DMS 273 treated with DMSO at 0.1 percent for 48 hours (cell line): ENCODE measurements at regions not wholly inside any gene's neighbourhood (a gene's known extent, or its start where the extent isn't known, plus 50 kb on each side); places are given as distances from the start of the nearest gene placed in this dataset.

ENCODE experiments used
- DNase-seq: peaks from one replicate; lab custom pipeline; 2025; lab: John Stamatoyannopoulos, UW

DNA sequence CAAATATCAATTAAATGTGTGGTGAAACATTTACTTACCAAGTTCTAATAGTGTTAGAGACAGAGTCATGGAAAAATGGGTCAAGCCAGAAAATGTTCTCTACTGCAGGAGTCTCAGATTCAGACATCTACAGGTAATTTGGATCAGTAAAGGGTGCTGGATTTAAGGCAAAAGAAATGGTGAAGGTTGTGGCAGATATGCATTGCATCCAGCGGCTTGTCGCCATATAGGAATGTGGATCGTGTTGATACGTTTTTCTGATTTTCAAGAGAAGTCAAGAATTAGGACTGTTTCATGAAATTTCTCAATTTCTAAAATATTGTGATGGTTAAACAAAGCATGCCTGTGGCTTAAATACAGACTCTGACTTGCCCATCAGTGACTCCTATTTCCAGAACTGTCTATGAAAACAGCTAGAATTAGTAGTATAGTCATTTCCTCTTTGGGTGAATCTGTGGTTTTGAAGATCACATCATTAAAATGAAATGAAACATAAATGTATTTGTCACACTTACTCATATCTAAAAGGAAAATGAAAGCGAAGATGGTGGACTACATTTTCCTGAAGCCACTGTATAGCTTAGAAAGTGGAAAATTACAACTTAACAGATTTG lies 110.1 kb upstream of the VEGFC start:
- DNase-seq, result no peak

DNA sequence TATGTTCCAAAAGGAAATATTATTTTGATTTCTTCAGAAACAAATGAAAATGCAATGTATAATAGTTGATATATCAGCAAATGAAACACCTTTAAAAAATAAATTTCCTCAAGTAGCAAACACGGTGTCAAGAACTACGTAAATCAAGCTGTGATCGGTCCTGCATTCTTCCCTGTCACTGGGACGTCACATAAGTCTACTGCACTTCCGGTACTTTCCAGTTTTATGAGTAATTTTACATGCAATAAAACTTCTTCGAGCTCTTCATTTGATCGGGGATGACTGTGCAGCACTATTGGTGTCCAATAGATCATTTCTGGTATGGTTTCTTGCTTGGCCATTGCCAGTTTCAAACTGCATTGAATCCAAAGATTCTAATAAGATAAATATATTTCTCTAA lies 114.0 kb upstream of the VEGFC start:
- no peak for DNase-seq

DNA sequence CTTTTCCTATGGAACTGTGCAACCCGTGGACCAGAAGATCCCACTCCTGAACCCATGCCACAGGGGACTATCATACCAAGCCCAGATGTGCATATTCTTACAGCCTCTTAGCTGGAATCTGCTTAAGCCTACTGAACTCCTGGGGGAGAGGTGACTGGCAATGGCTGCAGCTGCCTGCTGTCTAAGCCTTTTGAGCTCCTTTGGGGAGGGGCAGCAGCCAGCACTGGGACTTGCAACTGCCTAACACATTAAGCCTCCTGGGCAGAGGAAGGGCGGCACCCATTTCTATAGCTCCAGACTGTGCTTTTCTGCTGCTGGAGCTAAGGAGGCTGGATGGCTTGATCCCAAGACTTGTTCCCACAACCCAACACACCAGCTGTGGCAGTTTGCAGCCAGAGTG lies 117.9 kb upstream of the VEGFC start:
- DNase-seq, result no peak

DNA sequence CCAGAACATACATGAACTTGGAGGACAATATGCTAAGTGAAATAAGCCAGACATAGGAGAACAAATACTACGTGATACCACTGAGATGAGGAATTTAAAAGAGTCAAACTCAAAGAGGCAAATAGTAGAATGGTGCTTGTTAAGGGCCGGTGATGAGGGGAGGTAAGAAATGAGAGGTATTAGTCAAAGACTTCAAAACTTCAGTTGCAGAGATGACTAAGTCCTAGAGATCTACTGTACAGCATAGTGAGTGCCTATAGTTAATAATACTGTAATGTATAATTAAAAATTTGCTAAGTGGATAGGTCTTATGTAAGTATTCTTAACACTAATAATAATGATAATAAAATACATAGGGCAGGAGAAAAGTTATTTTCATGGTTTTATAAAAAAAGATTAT lies 126.9 kb upstream of the VEGFC start:
- no peak for DNase-seq

DNA sequence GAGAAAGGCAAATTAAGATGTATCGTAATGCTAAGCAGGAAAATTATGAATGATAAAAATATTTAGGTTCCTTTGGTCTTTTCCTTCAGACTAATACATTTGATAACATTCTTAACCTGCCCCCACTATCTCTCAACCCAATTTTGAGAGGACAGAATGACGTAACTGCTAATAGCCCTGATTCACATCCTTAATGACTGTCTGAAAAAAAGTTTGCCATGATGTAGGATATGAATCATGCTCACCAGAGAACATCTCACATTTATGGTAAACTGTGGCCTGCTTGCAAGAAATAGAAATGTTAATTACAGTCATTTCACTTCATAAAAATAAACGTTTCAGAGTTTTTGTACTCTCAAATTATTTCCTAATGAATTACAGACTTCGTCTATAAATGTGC lies 128.0 kb upstream of the VEGFC start:
- DNase-seq, result no peak

GRCh38 chr4:176921256-176921655 lies 128.5 kb upstream of the VEGFC start:
- no peak for DNase-seq

DNA sequence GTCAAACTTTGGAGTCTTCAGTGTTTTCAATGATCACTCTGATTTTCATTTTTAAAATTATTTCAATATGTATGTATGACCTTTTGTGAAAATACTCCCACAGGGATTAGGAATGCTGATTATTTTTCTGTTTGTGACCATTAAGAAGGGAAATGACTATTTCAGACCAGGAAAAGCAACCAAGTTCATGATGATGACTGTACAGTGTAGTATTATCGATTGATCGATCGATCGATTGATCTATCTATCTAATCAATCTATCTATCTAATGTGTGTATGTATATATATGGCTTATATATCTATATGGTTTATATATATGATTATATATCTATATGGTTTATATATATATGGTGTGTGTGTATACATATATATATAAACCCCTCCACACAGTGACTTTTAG lies 131.5 kb upstream of the VEGFC start:
- no peak for DNase-seq

DNA sequence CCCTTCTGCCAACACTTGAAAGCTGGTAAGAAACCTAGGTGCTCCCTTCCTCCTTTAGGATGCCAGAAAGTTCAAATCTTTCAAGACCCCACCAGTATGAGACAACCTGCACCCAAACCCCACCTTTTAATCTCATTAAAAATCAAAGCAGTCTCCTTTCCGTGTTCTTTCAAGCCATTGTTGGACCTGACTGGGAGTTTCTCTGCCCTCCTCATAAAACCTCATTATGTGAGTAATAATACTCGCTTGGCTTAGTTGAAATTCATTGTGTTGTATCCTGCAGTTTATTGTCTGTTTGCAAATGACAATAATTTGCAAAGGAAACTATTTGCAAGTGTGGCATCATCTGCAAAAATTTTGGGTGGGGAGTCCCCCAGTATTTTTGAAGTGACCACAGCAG lies 133.2 kb upstream of the VEGFC start:
- DNase-seq, result no peak

DNA sequence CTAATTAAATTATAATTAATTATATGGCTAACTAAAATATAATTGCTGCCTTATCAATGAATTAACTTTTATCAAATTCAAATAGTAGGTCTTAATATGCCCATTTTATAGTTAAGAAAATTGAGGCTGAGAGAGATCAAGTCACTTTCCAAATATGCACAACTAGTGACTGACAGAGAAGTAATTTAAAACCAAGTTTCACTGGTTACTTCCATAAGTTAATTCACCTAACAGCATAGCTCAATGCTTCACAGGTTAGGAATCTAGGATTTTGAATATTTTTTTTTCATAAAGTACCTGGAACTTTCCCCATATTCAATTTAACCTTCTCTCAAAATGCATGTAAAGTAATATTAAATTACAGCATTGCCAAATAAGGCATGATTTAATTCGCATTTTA lies 134.4 kb upstream of the VEGFC start:
- DNase-seq, result no peak

DNA sequence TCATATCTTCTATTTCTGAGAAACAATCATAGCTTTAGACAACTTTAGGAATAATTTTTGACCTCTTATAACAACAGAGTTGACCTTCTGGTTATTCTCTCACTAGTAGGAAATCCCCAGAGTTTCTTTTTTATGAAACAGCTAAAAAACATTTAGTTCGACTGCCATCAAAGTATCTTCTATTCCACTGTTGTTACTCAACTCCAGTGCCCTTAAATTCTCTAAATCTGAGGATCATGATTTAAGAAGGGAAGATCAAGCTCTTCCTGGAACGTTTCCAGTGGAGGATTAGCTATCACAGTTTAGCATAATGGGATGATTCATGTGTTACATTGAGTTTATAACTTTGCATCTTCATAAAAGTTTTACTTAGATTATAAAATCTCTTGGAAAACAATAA lies 134.9 kb upstream of the VEGFC start:
- DNase-seq, result no peak

GRCh38 chr4:176939445-176939844 lies 146.7 kb upstream of the VEGFC start:
- no peak for DNase-seq

GRCh38 chr4:176945334-176945733 lies 152.6 kb upstream of the VEGFC start:
- no peak for DNase-seq

GRCh38 chr4:176949029-176949428 lies 156.3 kb upstream of the VEGFC start:
- DNase-seq, result no peak

DNA sequence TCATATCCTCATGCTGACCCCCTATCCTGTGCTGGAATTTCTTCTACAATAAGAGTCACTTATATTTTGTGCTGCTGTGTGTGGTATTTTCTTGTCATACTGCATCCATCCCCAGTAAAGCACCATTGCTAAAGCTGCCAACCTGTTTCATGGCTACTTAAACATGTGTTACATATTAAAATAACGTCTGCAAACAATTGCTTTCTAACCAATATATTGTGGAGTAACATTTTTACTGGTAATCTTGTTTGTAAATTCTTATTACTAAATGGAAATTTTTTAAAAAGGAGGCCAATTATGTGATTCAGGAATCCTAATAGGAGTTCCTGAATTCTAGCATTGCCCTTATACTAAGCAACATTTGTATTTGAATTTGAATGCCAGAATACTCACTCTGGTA lies 160.3 kb upstream of the VEGFC start:
- DNase-seq, result no peak

GRCh38 chr4:176957353-176958118 lies 164.8 kb upstream of the VEGFC start:
- DNase-seq, result no peak

DNA sequence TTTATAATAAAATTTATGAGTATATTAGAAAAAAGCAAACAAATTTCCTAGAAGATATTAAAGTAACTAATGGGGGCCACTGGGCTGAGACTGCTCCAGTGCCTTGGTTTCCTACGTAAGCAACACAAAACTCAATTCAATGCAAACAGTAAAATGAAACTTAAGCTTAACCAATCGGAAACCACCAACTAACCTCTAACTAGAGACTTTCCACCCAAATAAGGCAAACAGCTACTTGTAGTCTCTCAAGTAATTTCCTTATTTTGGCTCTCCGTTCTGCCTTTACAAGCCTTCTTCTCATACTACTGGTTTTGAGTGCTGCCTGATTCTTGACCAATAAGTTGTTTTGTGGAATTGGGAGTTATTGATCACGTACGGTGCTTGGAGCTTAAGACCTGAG lies 167.3 kb upstream of the VEGFC start:
- DNase-seq, result no peak

DNA sequence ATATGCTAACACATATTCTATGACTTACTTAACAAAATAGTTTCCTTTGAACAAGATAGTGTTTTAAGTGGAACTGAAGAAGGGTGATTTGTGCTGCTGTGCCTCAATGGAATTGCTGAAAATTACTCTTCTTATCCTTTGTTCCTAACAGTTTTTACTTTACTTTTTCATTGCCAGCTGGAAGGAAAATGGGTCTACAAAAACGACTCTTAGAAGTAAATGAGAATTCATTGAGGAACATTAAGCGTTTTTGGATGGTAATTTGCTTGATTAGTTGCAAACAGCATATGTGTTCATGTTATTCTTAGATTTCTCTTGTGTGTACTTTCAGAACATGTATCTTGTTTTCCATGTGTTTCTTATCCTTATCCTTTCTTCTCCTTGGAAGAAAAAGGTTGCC lies 170.4 kb upstream of the VEGFC start:
- DNase-seq, result no peak

GRCh38 chr4:176964116-176964691 lies 171.5 kb upstream of the VEGFC start:
- DNase-seq, result no peak

DNA sequence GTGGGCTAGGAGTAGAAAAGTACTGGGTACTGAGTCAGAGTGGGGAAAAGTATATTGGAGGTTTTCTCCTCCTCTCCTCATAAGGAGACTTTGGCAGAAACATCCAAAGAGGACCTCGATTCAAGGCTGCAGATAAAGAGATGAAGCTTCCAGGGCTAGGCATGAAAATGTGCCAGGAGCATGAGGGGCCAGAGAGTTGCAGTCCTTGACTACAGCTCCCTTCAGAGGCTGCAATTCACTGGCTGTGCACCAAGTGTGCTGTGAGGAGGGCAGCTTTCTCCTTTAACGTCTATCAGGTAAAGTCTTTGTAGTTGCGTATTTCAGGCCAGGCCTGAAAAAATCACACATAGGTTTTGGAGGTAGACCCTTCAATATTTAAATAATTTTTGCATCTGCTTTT lies 174.9 kb upstream of the VEGFC start:
- DNase-seq, result no peak

- no peak for DNase-seq
Observed at GRCh38 chr4:176968094-176968493, 175.4 kb upstream of the VEGFC start.

DNA sequence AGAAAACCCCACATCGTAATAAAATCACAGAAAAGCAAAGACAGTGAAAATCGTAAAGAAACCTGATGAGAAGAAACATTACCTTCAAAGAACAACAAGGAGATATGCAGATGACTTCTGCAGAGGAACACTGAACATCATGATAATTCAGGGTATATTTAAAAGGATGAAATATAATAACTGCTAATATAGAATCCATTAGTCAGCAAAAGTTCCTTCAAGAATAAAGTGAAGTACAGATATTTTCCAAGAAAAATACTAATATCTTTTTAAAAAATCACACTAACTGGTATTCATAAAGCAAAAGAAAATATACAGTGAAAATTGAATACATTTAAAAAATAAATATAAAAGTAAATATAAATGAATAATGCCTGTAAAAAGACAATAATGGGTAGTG lies 176.3 kb upstream of the VEGFC start:
- DNase-seq, result no peak

- DNase-seq, result no peak
Observed at GRCh38 chr4:176970853-176971252, 178.1 kb upstream of the VEGFC start.

GRCh38 chr4:176971576-176972115 lies 178.9 kb upstream of the VEGFC start:
- no peak for DNase-seq
